ENCODE measurements at regions not wholly inside any gene's neighbourhood (a gene's known extent, or its start where the extent isn't known, plus 50 kb on each side); places are given as distances from the start of the nearest gene placed in this dataset.

DNA sequence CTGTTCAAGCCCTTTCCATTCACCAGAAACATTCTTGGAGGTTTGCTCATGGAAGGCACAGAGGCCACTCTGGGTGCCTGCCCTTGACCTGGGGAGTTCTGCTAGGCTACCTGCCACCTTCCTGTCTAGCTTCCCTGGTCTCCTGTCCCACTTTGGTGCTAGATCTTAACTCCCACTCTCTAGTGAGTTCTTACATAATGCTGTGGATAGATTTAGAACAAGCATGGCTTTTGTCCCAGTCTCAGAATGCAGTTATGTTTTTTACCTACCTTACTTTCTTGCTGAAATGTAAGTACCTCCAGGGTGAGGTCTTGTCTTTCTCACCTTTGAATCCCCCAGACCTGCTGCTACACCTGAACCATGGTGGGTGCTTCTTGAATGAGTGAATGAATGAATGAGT lies 1252.3 kb downstream of the TYW1 start:
- TF ChIP-seq FOXP2 (optimal IDR thresholded peaks at IDR 0.05; ENCODE audit: borderline replicate concordance, extremely low read depth, extremely low read length, insufficient read depth) (no peak), TAF1 (IDR thresholded peaks at IDR 0.05; ENCODE audit: borderline replicate concordance, insufficient read depth, low read length) (no peak), SIN3A (IDR thresholded peaks at IDR 0.05; ENCODE audit: borderline replicate concordance, insufficient read depth, low read length) (no peak), POLR2AphosphoS5 (IDR thresholded peaks at IDR 0.05; ENCODE audit: low read depth, low read length) (no peak)
- TF ChIP-seq, protein P1, sequence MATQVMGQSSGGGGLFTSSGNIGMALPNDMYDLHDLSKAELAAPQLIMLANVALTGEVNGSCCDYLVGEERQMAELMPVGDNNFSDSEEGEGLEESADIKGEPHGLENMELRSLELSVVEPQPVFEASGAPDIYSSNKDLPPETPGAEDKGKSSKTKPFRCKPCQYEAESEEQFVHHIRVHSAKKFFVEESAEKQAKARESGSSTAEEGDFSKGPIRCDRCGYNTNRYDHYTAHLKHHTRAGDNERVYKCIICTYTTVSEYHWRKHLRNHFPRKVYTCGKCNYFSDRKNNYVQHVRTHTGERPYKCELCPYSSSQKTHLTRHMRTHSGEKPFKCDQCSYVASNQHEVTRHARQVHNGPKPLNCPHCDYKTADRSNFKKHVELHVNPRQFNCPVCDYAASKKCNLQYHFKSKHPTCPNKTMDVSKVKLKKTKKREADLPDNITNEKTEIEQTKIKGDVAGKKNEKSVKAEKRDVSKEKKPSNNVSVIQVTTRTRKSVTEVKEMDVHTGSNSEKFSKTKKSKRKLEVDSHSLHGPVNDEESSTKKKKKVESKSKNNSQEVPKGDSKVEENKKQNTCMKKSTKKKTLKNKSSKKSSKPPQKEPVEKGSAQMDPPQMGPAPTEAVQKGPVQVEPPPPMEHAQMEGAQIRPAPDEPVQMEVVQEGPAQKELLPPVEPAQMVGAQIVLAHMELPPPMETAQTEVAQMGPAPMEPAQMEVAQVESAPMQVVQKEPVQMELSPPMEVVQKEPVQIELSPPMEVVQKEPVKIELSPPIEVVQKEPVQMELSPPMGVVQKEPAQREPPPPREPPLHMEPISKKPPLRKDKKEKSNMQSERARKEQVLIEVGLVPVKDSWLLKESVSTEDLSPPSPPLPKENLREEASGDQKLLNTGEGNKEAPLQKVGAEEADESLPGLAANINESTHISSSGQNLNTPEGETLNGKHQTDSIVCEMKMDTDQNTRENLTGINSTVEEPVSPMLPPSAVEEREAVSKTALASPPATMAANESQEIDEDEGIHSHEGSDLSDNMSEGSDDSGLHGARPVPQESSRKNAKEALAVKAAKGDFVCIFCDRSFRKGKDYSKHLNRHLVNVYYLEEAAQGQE (IDR thresholded peaks at IDR 0.05; ENCODE audit: insufficient read depth in 1 of 2, low read depth in 2 of 2, low read length in 2 of 2) = no peak

DNA sequence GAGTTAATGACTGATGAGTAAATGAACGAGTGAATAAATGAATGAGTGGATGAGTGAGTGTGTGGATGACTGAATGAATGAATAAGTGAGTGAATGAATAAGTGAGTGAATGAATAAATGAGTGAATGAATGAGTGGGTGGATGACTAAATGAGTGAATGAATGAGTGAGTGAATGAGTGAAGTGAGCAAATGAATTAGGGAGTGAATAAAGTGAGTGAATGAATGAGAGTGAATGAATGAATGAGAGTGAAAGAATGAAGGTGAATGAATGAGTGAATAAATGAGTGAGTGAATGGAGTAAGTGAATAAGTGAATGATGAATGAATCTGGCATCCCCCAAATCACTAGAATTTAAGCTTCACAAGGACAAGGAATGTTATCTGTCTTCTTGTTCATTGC lies 1253.0 kb downstream of the TYW1 start:
- TF ChIP-seq TAF1 (IDR thresholded peaks at IDR 0.05; ENCODE audit: borderline replicate concordance, insufficient read depth, low read length) (no peak), FOXP2 (optimal IDR thresholded peaks at IDR 0.05; ENCODE audit: borderline replicate concordance, extremely low read depth, extremely low read length, insufficient read depth) (no peak), POLR2AphosphoS5 (IDR thresholded peaks at IDR 0.05; ENCODE audit: low read depth, low read length) (no peak), SIN3A (IDR thresholded peaks at IDR 0.05; ENCODE audit: borderline replicate concordance, insufficient read depth, low read length) (no peak)
- TF ChIP-seq, protein P1 (IDR thresholded peaks at IDR 0.05; ENCODE audit: insufficient read depth in 1 of 2, low read depth in 2 of 2, low read length in 2 of 2) = no peak

DNA sequence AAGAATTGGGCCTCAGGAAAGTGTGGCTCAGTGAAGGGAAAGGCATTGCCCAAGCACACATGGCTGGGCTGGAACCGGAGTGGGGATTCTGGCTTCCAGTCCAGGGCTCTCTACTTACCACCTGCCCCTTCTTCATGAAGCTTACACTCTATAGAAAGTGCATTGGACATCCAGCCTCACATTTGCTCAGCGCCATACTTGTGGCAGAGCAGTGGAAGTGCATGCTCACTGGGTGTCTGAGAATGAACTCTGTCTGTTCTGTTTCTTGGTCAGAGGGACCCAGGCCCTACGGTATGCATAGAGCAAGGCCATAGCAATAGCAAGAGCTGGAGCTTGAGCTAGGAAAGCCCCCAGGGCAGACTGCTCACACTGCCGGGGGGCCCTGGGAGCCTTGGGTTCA lies 1253.5 kb downstream of the TYW1 start:
- TF ChIP-seq POLR2AphosphoS5 (IDR thresholded peaks at IDR 0.05; ENCODE audit: low read depth, low read length) = no peak
- TF ChIP-seq, protein P1 (IDR thresholded peaks at IDR 0.05; ENCODE audit: insufficient read depth in 1 of 2, low read depth in 2 of 2, low read length in 2 of 2) = no peak
- TF ChIP-seq TAF1 (IDR thresholded peaks at IDR 0.05; ENCODE audit: borderline replicate concordance, insufficient read depth, low read length) = no peak
- no peak for TF ChIP-seq SIN3A (IDR thresholded peaks at IDR 0.05; ENCODE audit: borderline replicate concordance, insufficient read depth, low read length)
- no peak for TF ChIP-seq FOXP2 (optimal IDR thresholded peaks at IDR 0.05; ENCODE audit: borderline replicate concordance, extremely low read depth, extremely low read length, insufficient read depth)

DNA sequence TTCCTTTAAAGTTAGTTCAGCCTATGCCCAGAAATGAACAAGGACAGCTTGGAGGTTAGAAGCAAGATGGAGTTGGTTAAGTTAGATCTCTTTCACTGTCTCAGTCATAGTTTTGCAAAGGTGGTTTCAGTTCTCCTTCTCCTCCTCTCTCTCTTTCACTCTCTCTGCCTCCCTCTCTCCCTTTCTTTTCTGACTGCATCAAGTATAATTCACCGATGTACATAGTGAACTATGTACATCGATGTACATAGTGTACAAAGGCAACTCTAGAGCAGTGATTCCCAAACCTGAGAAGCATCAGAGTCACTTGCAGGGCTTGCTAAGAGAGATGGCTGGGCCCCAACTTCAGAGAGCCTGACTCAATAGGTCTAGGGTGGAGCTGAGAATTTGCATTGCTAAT lies 1259.7 kb downstream of the TYW1 start:
- TF ChIP-seq FOXP2 (optimal IDR thresholded peaks at IDR 0.05; ENCODE audit: borderline replicate concordance, extremely low read depth, extremely low read length, insufficient read depth) (no peak), POLR2AphosphoS5 (IDR thresholded peaks at IDR 0.05; ENCODE audit: low read depth, low read length) (no peak), SIN3A (IDR thresholded peaks at IDR 0.05; ENCODE audit: borderline replicate concordance, insufficient read depth, low read length) (no peak), TAF1 (IDR thresholded peaks at IDR 0.05; ENCODE audit: borderline replicate concordance, insufficient read depth, low read length) (no peak)
- TF ChIP-seq, protein P1 (IDR thresholded peaks at IDR 0.05; ENCODE audit: insufficient read depth in 1 of 2, low read depth in 2 of 2, low read length in 2 of 2) = no peak

DNA sequence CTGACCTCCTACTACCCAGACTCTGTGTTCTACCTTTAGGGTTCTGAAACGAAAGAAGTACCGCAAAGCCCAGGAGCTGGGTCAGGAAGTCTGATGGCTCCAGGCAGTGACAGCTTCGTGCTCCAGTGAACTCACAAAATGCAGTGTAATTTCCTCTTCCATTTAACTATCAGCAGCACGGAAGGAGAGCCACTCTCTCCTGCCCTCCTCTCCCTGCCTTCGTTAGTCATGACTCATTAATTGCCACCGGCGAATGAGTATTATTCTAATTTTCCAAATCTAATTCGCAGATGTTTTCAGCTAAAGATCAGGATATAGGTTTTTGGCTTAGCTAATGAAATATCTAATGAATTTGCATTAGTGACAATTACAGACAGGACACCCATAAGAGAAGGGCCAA lies 1262.0 kb downstream of the TYW1 start:
- TF ChIP-seq POLR2AphosphoS5 (IDR thresholded peaks at IDR 0.05; ENCODE audit: low read depth, low read length) (no peak), FOXP2 (optimal IDR thresholded peaks at IDR 0.05; ENCODE audit: borderline replicate concordance, extremely low read depth, extremely low read length, insufficient read depth) (no peak), TAF1 (IDR thresholded peaks at IDR 0.05; ENCODE audit: borderline replicate concordance, insufficient read depth, low read length) (no peak), SIN3A (IDR thresholded peaks at IDR 0.05; ENCODE audit: borderline replicate concordance, insufficient read depth, low read length) (no peak)
- TF ChIP-seq, protein P1 (IDR thresholded peaks at IDR 0.05; ENCODE audit: insufficient read depth in 1 of 2, low read depth in 2 of 2, low read length in 2 of 2) = no peak

All from PFSK-1 (cell line).